OCI-LY7 (cell line): ENCODE measurements at regions not wholly inside any gene's neighbourhood (a gene's known extent, or its start where the extent isn't known, plus 50 kb on each side); places are given as distances from the start of the nearest gene placed in this dataset.

Experiments
- EZH2phosphoT487 ChIP-seq: fragments of 200-600 bp; sonication (generic); IDR thresholded peaks from 2 replicates; pipeline ENCODE4 v1.6.1; 2018; ENCODE audit warnings: low read depth, borderline replicate concordance, mild to moderate bottlenecking, mixed run types, antibody characterized with exemption, low read length, moderate library complexity, mixed read lengths
- TF ChIP-seq, protein P1 (sequence below): fragments of 200-600 bp; sonication (generic); conservative IDR thresholded peaks from 2 replicates; pipeline ENCODE4 v1.5.1; 2014; ENCODE audit warnings: mild to moderate bottlenecking, antibody characterized with exemption, low read length, moderate library complexity, mixed read lengths

DNA sequence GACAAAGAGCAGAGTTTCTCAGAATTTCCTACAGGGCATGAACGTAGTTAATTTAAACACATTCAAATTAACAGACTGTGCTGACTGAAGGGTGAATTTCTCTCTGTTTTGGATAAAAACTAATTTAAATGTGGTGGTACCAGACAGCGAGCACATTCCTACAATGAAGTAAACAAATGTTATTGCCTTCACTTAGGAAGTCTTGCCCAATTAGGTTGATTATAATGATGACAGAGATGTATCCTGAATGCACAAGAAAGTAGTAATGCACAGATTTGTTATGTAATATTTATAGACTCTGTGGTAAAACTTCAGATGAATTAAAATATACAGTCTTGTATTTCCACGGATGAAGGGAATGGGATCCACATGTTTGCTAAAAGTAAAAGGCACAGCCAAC is 507.2 kb downstream of the EPHA4 start:
- TF ChIP-seq, protein P1, sequence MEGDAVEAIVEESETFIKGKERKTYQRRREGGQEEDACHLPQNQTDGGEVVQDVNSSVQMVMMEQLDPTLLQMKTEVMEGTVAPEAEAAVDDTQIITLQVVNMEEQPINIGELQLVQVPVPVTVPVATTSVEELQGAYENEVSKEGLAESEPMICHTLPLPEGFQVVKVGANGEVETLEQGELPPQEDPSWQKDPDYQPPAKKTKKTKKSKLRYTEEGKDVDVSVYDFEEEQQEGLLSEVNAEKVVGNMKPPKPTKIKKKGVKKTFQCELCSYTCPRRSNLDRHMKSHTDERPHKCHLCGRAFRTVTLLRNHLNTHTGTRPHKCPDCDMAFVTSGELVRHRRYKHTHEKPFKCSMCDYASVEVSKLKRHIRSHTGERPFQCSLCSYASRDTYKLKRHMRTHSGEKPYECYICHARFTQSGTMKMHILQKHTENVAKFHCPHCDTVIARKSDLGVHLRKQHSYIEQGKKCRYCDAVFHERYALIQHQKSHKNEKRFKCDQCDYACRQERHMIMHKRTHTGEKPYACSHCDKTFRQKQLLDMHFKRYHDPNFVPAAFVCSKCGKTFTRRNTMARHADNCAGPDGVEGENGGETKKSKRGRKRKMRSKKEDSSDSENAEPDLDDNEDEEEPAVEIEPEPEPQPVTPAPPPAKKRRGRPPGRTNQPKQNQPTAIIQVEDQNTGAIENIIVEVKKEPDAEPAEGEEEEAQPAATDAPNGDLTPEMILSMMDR: no peak
- no peak for TF ChIP-seq EZH2phosphoT487
